CD14-positive monocyte (primary cell): ENCODE measurements at regions not wholly inside any gene's neighbourhood (a gene's known extent, or its start where the extent isn't known, plus 50 kb on each side); places are given as distances from the start of the nearest gene placed in this dataset.

Source experiments
- DNase-seq, 3 donors: peaks; one replicate each; pipeline ENCODE4 v3.0.0-alpha.2; 2011 to 2022
- H2AFZ ChIP-seq: 2 replicates; pipeline ENCODE4 v1.6.0; 2012; ENCODE audit warnings: mild to moderate bottlenecking, low read depth, low read length, inconsistent platforms; ENCODE audit not compliant: insufficient read depth, poor library complexity, severe bottlenecking
- H3K27ac ChIP-seq, 2 donors: 1 replicate in 1 of 2; 2 replicates in 1 of 2; pipeline ENCODE4 v1.5.1; 2012 to 2013; ENCODE audit warnings: low read length in 2 of 2, control low read depth in 1 of 2, inconsistent platforms in 1 of 2, low read depth in 1 of 2, mild to moderate bottlenecking in 1 of 2
- H3K27me3 ChIP-seq, 2 donors: one replicate each; pipeline versions ENCODE4 v1.6.0 to v1.6.1; 2011 to 2013; ENCODE audit warnings: low read length in 2 of 2; ENCODE audit not compliant: control insufficient read depth in 2 of 2, insufficient read depth in 2 of 2
- H3K36me3 ChIP-seq, 2 donors: replicated peaks in 1 of 2; 1 replicate in 1 of 2; 2 replicates in 1 of 2; pipeline versions ENCODE4 v1.5.1 to v1.6.1; 2012 to 2013; ENCODE audit warnings: low read length in 2 of 2, control low read depth in 1 of 2, inconsistent platforms in 1 of 2, mild to moderate bottlenecking in 1 of 2; ENCODE audit not compliant: insufficient read depth in 2 of 2, control insufficient read depth in 1 of 2
- H3K4me1 ChIP-seq, 2 donors: 1 replicate in 1 of 2; 2 replicates in 1 of 2; pipeline versions ENCODE4 v1.5.1 to v1.6.1; 2012 to 2013; ENCODE audit warnings: low read length in 2 of 2, control low read depth in 1 of 2, inconsistent platforms in 1 of 2, mild to moderate bottlenecking in 1 of 2, moderate library complexity in 1 of 2; ENCODE audit not compliant: insufficient read depth in 2 of 2, control insufficient read depth in 1 of 2
- H3K4me2 ChIP-seq: replicated peaks from 2 replicates; pipeline ENCODE3; 2012; ENCODE audit warnings: low read length, moderate library complexity, mild to moderate bottlenecking; ENCODE audit not compliant: poor library complexity, severe bottlenecking; ENCODE audit errors: extremely low read depth
- H3K4me3 ChIP-seq, 3 experiments: fragments of 200-600 bp in 1 of 3; sonication (generic) in 1 of 3; replicated peaks in 1 of 3; 1 replicate in 2 of 3; 2 replicates in 1 of 3; pipeline ENCODE4 v1.5.1; 2011 to 2013; ENCODE audit warnings: low read length in 3 of 3, mild to moderate bottlenecking in 3 of 3, control low read depth in 2 of 3, low read depth in 2 of 3, inconsistent platforms in 1 of 3, moderate library complexity in 1 of 3
- H3K79me2 ChIP-seq: 2 replicates; pipeline ENCODE4 v1.6.0; 2012; ENCODE audit warnings: mild to moderate bottlenecking, control low read depth, inconsistent platforms, low read length, moderate library complexity; ENCODE audit not compliant: insufficient read depth
- H3K9ac ChIP-seq: 2 replicates; pipeline ENCODE4 v1.6.0; 2017; ENCODE audit warnings: low read length, mild to moderate bottlenecking; ENCODE audit not compliant: insufficient read depth, poor library complexity, severe bottlenecking
- H3K9me3 ChIP-seq, 2 donors: replicated peaks in 1 of 2; 1 replicate in 1 of 2; 2 replicates in 1 of 2; pipeline versions ENCODE4 v1.5.1 to v1.6.1; 2012 to 2013; ENCODE audit warnings: low read length in 2 of 2, control low read depth in 1 of 2; ENCODE audit not compliant: control insufficient read depth in 1 of 2, insufficient read depth in 1 of 2
- H4K20me1 ChIP-seq: 2 replicates; pipeline ENCODE4 v1.6.0; 2012; ENCODE audit warnings: mild to moderate bottlenecking, low read length, control low read depth, moderate library complexity; ENCODE audit not compliant: insufficient read depth
- H3K27ac Mint-ChIP-seq, 7 donors: one replicate each; pipeline ENCODE4 v1.8.0; 2020; ENCODE audit warnings: mild to moderate bottlenecking in 7 of 7, mixed read lengths in 7 of 7, moderate library complexity in 6 of 7, inconsistent platforms in 2 of 7
- H3K27me3 Mint-ChIP-seq, 3 donors: one replicate each; pipeline ENCODE4 v1.8.0; 2021 to 2022; ENCODE audit warnings: low read depth in 3 of 3, mild to moderate bottlenecking in 3 of 3, mixed read lengths in 3 of 3, moderate library complexity in 3 of 3, inconsistent platforms in 1 of 3
- H3K36me3 Mint-ChIP-seq, 2 donors: one replicate each; pipeline ENCODE4 v1.8.0; 2020; ENCODE audit warnings: mixed read lengths in 2 of 2, inconsistent platforms in 1 of 2, mild to moderate bottlenecking in 1 of 2
- H3K4me1 Mint-ChIP-seq: one replicate; pipeline ENCODE4 v1.8.0; 2020; ENCODE audit warnings: mild to moderate bottlenecking, mixed read lengths
- H3K4me3 Mint-ChIP-seq, 2 donors: one replicate each; pipeline ENCODE4 v1.8.0; 2020; ENCODE audit warnings: mild to moderate bottlenecking in 2 of 2, mixed read lengths in 2 of 2, moderate library complexity in 1 of 2
- H3K9me3 Mint-ChIP-seq, 7 donors: one replicate each; pipeline ENCODE4 v1.8.0; 2020 to 2022; ENCODE audit warnings: mixed read lengths in 7 of 7, mild to moderate bottlenecking in 6 of 7, moderate library complexity in 6 of 7, inconsistent platforms in 2 of 7
- WGBS: methylation state at CpG from one replicate; pipeline ENCODE4 v1.1.5; 2013; ENCODE audit warnings: missing lambda C conversion rate; ENCODE audit not compliant: insufficient coverage; 5-methylcytosine and 5-hydroxymethylcytosine counted together
- intact Hi-C, 2 donors: fragments of 100-400 bp; cut with micrococcal nuclease; formaldehyde crosslinking; loops; one replicate each; pipeline versions ENCODE4 v1.15.0 to v1.15.1; 2023
- TF ChIP-seq, protein P1 (sequence below): fragments of 200-600 bp; IDR thresholded peaks from one replicate; pipeline ENCODE4 v1.8.0; 2022; ENCODE audit warnings: antibody characterized with exemption, mild to moderate bottlenecking

DNA sequence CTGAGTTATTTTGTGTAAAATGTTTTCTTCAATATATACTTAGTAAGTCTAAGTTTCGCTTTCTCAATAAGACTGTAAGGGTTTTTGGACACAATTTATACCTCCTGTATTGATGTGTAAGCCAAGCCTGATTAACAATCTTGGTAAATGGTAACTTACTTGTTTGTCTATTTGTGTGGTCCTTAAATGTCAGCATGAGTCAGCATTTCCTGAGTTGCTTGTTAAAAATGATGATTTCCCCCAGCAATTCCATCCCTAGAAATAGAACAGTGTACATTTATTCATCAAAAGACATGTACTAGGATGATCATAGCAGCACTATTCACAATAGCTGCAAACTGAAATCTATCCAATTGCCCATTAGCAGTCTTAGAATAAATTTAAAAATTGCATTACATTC is 53.4 kb upstream of the LRIG1 start:
- no peaks in the 10 kb centered on the region for H3K36me3 ChIP-seq
- H3K27me3 ChIP-seq = no peaks in the 10 kb centered on the region
- H3K9ac ChIP-seq = no peak overlapping the region
- H3K4me1 ChIP-seq = no peaks in the 10 kb centered on the region
- H3K36me3 Mint-ChIP-seq = no peaks in the 10 kb centered on the region
- peaks cover 1 to 5% (median 3%) of the 10 kb centered on the region in 3 donors for H3K27me3 Mint-ChIP-seq
- H2AFZ ChIP-seq = no peak overlapping the region
- intact Hi-C loops = no loop called here
- H3K9me3 Mint-ChIP-seq = peaks cover 0 to 6% (median 2%) of the 10 kb centered on the region in 7 donors
- TF ChIP-seq, protein P1, sequence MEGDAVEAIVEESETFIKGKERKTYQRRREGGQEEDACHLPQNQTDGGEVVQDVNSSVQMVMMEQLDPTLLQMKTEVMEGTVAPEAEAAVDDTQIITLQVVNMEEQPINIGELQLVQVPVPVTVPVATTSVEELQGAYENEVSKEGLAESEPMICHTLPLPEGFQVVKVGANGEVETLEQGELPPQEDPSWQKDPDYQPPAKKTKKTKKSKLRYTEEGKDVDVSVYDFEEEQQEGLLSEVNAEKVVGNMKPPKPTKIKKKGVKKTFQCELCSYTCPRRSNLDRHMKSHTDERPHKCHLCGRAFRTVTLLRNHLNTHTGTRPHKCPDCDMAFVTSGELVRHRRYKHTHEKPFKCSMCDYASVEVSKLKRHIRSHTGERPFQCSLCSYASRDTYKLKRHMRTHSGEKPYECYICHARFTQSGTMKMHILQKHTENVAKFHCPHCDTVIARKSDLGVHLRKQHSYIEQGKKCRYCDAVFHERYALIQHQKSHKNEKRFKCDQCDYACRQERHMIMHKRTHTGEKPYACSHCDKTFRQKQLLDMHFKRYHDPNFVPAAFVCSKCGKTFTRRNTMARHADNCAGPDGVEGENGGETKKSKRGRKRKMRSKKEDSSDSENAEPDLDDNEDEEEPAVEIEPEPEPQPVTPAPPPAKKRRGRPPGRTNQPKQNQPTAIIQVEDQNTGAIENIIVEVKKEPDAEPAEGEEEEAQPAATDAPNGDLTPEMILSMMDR = no peak
- no peaks in the 10 kb centered on the region for H3K9me3 ChIP-seq
- no peak overlapping the region for H3K4me2 ChIP-seq
- H3K27ac Mint-ChIP-seq = no peak overlapping the region
- no peak overlapping the region for H3K4me3 Mint-ChIP-seq
- H3K27ac ChIP-seq = no peak overlapping the region
- no peaks in the 10 kb centered on the region for H4K20me1 ChIP-seq
- H3K4me3 ChIP-seq = no peak overlapping the region
- no peak for DNase-seq
- H3K4me1 Mint-ChIP-seq = no peaks in the 10 kb centered on the region
- no peaks in the 10 kb centered on the region for H3K79me2 ChIP-seq
- WGBS = no CpG with 5 or more reads among the region's 1 CpG

- no peaks in the 10 kb centered on the region for H3K79me2 ChIP-seq
- H4K20me1 ChIP-seq = no peaks in the 10 kb centered on the region
- H3K9ac ChIP-seq = no peak overlapping the region
- WGBS = 100% methylated on average over 1 of the region's 4 CpGs
- no peaks in the 10 kb centered on the region for H3K27me3 ChIP-seq
- no peaks in the 10 kb centered on the region for H3K9me3 ChIP-seq
- TF ChIP-seq, protein P1 = no peak
- H3K4me1 Mint-ChIP-seq = no peaks in the 10 kb centered on the region
- no peaks in the 10 kb centered on the region for H3K36me3 ChIP-seq
- H3K9me3 Mint-ChIP-seq = peaks cover 3 to 9% (median 7%) of the 10 kb centered on the region in 7 donors
- no peak overlapping the region for H3K4me2 ChIP-seq
- peak overlapping the region in 1 of 7 donors; percentile 23 for H3K27ac Mint-ChIP-seq
- no peak for DNase-seq
- no peak overlapping the region for H2AFZ ChIP-seq
- no peaks in the 10 kb centered on the region for H3K36me3 Mint-ChIP-seq
- H3K27me3 Mint-ChIP-seq = peaks cover 1 to 5% (median 3%) of the 10 kb centered on the region in 3 donors
- H3K4me3 ChIP-seq = no peak overlapping the region
- H3K4me1 ChIP-seq = no peaks in the 10 kb centered on the region
- no peak overlapping the region for H3K4me3 Mint-ChIP-seq
- intact Hi-C loops = no loop called here
- no peak overlapping the region for H3K27ac ChIP-seq
Observed at GRCh38 chr3:66555214-66555844, 54.5 kb upstream of the LRIG1 start.
